ENCODE measurements at regions not wholly inside any gene's neighbourhood (a gene's known extent, or its start where the extent isn't known, plus 50 kb on each side); places are given as distances from the start of the nearest gene placed in this dataset.

- TF ChIP-seq CTCF (IDR thresholded peaks at IDR 0.05) (no peak), POLR2A (IDR thresholded peaks at IDR 0.05) (no peak)
Measured at GRCh38 chr6:137759624-137760023, 107.4 kb upstream of the TNFAIP3 start.

Data from right lobe of liver (tissue), 4 donors.